ENCODE measurements at regions not wholly inside any gene's neighbourhood (a gene's known extent, or its start where the extent isn't known, plus 50 kb on each side); places are given as distances from the start of the nearest gene placed in this dataset.

- TF ChIP-seq CTCF (IDR thresholded peaks at IDR 0.05; ENCODE audit: low read length), result no peak
- no peak for TF ChIP-seq EZH2phosphoT487 (IDR thresholded peaks at IDR 0.05; ENCODE audit: low read length)
Measured at GRCh38 chr22:27513021-27513420, 288.5 kb downstream of the MN1 start.

All from MM.1S (cell line).